IPS-15b (cell line): ENCODE measurements at regions not wholly inside any gene's neighbourhood (a gene's known extent, or its start where the extent isn't known, plus 50 kb on each side); places are given as distances from the start of the nearest gene placed in this dataset.
"Not testable (repeated sequence)": the region's sequence is repeated elsewhere in the genome, so short reads cannot be mapped to it uniquely, and the experiment has no call there.

ENCODE experiments used
- H3K27me3 ChIP-seq: one replicate; pipeline ENCODE4 v1.6.1; 2013; ENCODE audit warnings: low read length; ENCODE audit not compliant: control insufficient read depth, insufficient read depth
- H3K36me3 ChIP-seq: one replicate; pipeline ENCODE4 v1.6.1; 2013; ENCODE audit warnings: low read length; ENCODE audit not compliant: control insufficient read depth, insufficient read depth
- H3K4me1 ChIP-seq: one replicate; pipeline ENCODE4 v1.6.1; 2013; ENCODE audit warnings: mild to moderate bottlenecking, low read length; ENCODE audit not compliant: control insufficient read depth, insufficient read depth
- H3K4me3 ChIP-seq: one replicate; pipeline ENCODE4 v1.5.1; 2013; ENCODE audit warnings: low read depth, low read length
- H3K9ac ChIP-seq: one replicate; pipeline ENCODE4 v1.6.1; 2013; ENCODE audit warnings: low read depth, mild to moderate bottlenecking, low read length
- H3K9me3 ChIP-seq: one replicate; pipeline ENCODE4 v1.6.1; 2013; ENCODE audit warnings: mild to moderate bottlenecking, low read length; ENCODE audit not compliant: control insufficient read depth, insufficient read depth

GRCh38 chr21:10413247-10414120 lies 107.9 kb upstream of the TPTE start:
- H3K27me3 ChIP-seq, H3K4me3 ChIP-seq: not testable (repeated sequence)

DNA sequence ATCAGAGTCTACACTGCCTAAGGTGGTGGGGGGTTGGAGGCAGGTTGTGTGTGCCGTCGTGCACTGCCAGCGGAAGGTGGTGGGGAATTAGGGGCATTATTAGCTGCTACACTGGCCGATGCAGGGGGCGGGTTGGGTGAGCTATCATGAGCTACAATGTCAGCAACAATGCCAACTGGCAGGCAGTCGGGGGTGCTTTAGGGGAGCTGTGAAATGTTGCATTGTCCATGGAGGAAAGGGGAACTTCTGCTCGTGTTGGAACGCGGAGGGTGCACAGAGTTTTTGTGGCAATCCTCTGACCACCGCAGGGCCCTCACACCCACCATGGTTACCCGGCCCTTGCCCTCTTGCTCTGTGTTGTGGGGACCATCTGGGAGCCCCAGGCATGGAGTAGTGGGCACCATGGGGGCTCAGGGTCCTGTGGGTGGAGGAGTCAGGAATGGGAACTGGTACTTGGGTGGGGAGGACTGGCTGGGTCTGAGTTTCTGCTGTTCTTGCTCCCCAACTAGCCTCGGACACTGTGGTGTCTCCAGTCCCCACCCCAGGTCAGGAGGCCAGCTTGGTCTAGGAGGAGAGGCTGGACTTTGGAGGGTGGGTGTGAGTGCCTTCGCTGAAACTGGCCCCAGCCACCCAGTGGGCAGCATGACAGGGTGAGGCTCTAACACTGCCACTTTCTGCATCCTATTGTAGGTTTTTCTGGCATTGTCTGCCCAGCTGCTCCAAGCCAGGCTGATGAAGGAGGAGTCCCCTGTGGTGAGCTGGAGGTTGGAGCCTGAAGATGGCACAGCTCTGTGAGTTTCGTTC lies 107.1 kb upstream of the TPTE start:
- peaks cover 58% of the 10 kb centered on the region for H3K9me3 ChIP-seq
- not testable (repeated sequence) for H3K9ac ChIP-seq, H3K4me1 ChIP-seq, H3K4me3 ChIP-seq, H3K36me3 ChIP-seq, H3K27me3 ChIP-seq

More at GRCh38 chr21:10413247-10414120, 107.9 kb upstream of the TPTE start:
- not testable (repeated sequence) for H3K36me3 ChIP-seq, H3K4me1 ChIP-seq, H3K9ac ChIP-seq
- peaks cover 49% of the 10 kb centered on the region for H3K9me3 ChIP-seq

GRCh38 chr21:10414925-10415254 lies 106.5 kb upstream of the TPTE start:
- H3K4me1 ChIP-seq, H3K27me3 ChIP-seq, H3K36me3 ChIP-seq, H3K4me3 ChIP-seq, H3K9ac ChIP-seq: not testable (repeated sequence)
- peaks cover 61% of the 10 kb centered on the region for H3K9me3 ChIP-seq

DNA sequence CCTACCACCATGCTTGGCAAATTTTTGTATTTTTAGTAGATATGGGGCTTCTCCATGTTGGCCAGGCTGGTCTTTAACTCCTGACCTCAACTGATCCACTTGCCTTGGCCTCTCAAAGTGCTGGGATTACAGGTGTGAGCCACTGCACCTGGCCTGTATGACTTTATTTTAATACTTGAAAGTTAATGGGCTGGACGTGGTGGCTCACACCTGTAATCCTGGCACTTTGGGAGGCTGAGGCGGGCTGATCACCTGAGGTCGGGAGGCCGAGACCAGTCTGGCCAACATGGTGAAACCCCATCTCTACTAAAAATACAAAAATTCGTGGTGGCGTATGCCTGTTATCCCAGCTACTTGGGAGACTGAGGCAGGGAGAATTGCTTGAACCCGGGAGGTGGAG lies 105.9 kb upstream of the TPTE start:
- peaks cover 61% of the 10 kb centered on the region for H3K9me3 ChIP-seq
- H3K9ac ChIP-seq, H3K4me1 ChIP-seq, H3K27me3 ChIP-seq, H3K36me3 ChIP-seq, H3K4me3 ChIP-seq: not testable (repeated sequence)

DNA sequence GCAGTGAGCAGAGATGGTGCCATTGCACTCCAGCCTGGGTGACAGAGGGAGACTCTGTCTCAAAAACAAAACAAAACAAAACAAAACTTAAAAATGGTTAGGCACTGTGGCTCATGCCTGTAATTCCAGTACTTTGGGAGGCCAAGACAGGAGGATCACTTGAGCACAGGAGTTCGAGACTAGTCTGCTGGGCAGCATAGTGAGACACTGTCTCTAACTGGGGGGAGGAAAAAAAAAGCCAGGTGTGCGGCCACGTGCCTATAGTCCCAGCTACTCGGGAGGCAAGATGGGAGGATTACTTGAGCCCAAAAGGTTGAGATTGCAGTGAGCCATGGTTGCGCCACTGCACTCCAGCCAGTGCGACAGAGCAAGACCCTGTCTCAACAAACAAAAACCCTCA lies 105.5 kb upstream of the TPTE start:
- not testable (repeated sequence) for H3K27me3 ChIP-seq, H3K4me3 ChIP-seq, H3K36me3 ChIP-seq, H3K4me1 ChIP-seq, H3K9ac ChIP-seq
- peaks cover 63% of the 10 kb centered on the region for H3K9me3 ChIP-seq

- not testable (repeated sequence) for H3K27me3 ChIP-seq, H3K36me3 ChIP-seq, H3K4me3 ChIP-seq, H3K4me1 ChIP-seq, H3K9ac ChIP-seq
- H3K9me3 ChIP-seq: peaks cover 70% of the 10 kb centered on the region
Observed at GRCh38 chr21:10416691-10417447, 104.5 kb upstream of the TPTE start.

- not testable (repeated sequence) for H3K4me1 ChIP-seq, H3K36me3 ChIP-seq, H3K27me3 ChIP-seq, H3K9ac ChIP-seq, H3K4me3 ChIP-seq
- H3K9me3 ChIP-seq: peaks cover 76% of the 10 kb centered on the region
Observed at GRCh38 chr21:10417551-10418002, 103.8 kb upstream of the TPTE start.

- H3K4me1 ChIP-seq, H3K36me3 ChIP-seq, H3K27me3 ChIP-seq, H3K4me3 ChIP-seq, H3K9ac ChIP-seq: not testable (repeated sequence)
- peaks cover 70% of the 10 kb centered on the region for H3K9me3 ChIP-seq
Observed at GRCh38 chr21:10418250-10419048, 102.9 kb upstream of the TPTE start.

GRCh38 chr21:10421199-10421598 lies 100.2 kb upstream of the TPTE start:
- not testable (repeated sequence) for H3K4me1 ChIP-seq, H3K4me3 ChIP-seq, H3K36me3 ChIP-seq, H3K27me3 ChIP-seq, H3K9ac ChIP-seq
- peaks cover 70% of the 10 kb centered on the region for H3K9me3 ChIP-seq

DNA sequence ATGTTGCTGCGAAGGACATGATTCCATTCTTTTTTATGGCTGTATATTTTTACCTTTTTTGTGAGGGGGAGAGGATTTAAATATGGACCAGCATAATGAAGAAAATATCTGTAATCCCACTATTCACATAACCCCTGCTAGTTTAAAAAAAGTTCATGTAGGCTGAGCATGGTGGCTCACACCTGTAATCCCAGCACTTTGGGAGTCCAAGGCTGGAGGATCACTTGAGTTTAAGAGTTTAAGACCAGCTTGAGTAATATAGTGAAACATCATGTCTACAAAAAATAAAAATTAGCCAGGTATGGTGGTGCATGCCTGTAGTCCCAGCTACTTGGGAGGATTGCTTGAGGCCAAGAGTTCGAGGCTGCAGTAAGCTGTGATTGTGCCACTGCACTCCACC lies 99.8 kb upstream of the TPTE start:
- peaks cover 67% of the 10 kb centered on the region for H3K9me3 ChIP-seq
- H3K4me3 ChIP-seq, H3K4me1 ChIP-seq: not testable (repeated sequence)

More for the DNA sequence above, 99.8 kb upstream of the TPTE start:
- H3K36me3 ChIP-seq, H3K9ac ChIP-seq, H3K27me3 ChIP-seq: not testable (repeated sequence)
